Coronary artery (tissue), 2 donors: ENCODE measurements at regions not wholly inside any gene's neighbourhood (a gene's known extent, or its start where the extent isn't known, plus 50 kb on each side); places are given as distances from the start of the nearest gene placed in this dataset.
A peak's percentile ranks its signal among the peaks of the same experiment; 100 is the strongest.
"Not testable (repeated sequence)": the region's sequence is repeated elsewhere in the genome, so short reads cannot be mapped to it uniquely, and the experiment has no call there.

Experiments used
- DNase-seq: peaks from one replicate; pipeline ENCODE4 v3.0.0-alpha.2; 2017; ENCODE audit warnings: low spot score
- H3K27ac ChIP-seq, 2 donors: fragments of 200-600 bp; sonication (generic); one replicate each; pipeline ENCODE4 v1.5.1; 2016 to 2019
- H3K4me3 ChIP-seq: fragments of 200-600 bp; sonication (generic); 2 replicates; pipeline ENCODE4 v1.5.1; 2016; ENCODE audit warnings: mild to moderate bottlenecking, moderate library complexity
- CTCF ChIP-seq: fragments of 200-600 bp; sonication (generic); IDR thresholded peaks from one replicate; pipeline ENCODE4 v1.5.1; 2019; ENCODE audit warnings: antibody characterized with exemption

DNA sequence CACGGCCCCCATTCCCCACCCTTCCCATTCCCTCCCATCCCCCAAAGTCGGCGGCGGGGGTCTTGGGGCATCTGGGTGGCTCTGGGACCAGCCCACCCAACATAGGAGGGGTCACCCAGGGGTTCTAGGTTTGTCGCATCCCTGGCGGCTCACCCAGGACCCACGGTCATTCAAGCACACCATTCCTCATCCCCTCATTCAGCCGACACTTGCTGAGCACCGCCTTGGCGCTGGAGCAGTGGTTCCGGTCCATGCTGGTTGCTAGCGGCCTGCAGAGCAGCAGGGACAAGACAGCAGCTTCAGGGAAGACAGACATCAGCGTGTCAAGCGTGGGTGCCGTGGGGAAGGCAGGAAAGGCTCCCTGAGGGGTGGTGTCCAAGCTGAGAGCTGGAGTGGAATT is 50.5 kb upstream of the OTOS start:
- no peak for DNase-seq
- Histone ChIP-seq H3K27ac (no peak overlapping the region), H3K4me3 (no peak overlapping the region)
- no peak for TF ChIP-seq CTCF

GRCh38 chr2:240192661-240193060 is 52.2 kb upstream of the OTOS start:
- Histone ChIP-seq H3K27ac (no peak overlapping the region), H3K4me3 (no peak overlapping the region)
- no peak for TF ChIP-seq CTCF
- DNase-seq = no peak

- H3K4me3 ChIP-seq, DNase-seq, H3K27ac ChIP-seq: not testable (repeated sequence)
These were observed 53.9 kb upstream of the OTOS start for GRCh38 chr2:240194341-240194762.

DNA sequence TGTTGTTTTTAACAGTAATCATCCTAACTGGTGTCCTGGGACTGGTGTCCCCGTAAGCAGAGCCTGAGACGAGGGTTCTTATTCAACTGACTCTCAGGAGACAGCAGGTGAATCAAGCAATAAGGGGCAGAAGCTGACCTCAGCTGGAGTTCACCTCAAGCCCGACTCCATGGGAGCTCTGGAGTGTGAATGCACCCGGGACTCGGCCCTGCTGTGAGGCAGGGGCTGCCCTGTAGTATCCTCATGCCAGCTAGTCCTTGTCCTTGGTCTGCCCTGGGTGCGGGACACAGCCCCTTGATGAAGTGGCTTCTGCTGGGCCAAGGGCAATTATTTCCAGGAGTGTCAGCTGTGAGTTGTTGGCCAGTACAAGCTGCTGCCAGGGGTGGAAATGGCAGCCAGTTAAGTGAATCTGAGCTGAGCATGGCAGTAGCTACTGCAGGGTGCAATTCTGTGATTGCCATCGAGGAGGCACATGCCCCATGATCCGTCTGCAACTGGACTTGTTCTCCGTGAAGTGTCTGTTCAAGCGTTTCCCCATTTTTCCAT is 54.9 kb upstream of the OTOS start:
- no peak for DNase-seq

DNA sequence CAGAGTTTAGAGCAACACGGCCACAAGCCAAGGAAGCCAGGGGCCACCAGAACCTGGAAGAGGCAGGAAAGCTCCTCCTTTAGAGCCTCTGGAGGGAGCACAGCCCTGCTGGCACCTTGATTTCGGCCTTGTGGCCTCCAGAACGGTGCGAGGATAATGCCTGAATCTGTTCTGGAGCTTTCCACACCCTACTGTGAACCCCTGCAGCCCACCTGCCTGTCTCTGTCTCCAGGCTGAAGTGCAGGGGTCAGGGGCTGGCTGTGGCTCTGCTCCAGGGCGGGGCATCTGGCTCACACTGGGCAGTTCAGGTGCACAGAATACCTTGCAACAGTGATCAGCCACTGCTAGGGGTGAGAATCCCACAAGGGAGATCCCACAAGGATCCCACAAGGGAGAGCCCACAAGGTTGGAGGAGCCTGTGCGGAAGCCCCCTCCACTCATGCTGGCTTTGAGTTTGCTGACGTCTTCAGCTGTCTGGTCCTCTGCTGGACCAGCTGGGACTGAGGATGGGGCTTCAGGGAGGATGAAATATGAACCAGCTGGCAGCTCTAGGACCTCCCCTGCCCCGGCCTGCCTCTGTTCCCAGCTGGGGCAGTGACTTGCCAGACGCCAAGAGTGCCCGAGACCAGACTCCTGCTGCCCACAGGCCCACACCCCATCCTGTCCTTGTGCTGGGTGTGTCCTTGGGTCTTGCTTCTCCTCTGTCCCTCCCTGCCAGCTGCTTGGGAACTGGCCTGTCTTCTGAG is 56.4 kb upstream of the OTOS start:
- peak; percentile 50 for DNase-seq
- no peak for TF ChIP-seq CTCF

More for the DNA sequence above, 54.9 kb upstream of the OTOS start:
- Histone ChIP-seq H3K4me3 (no peak overlapping the region), H3K27ac (no peak overlapping the region)
- TF ChIP-seq CTCF = no peak

GRCh38 chr2:240197462-240198139 is 57.1 kb upstream of the OTOS start:
- TF ChIP-seq CTCF = no peak
- H3K4me3 ChIP-seq = no peak overlapping the region
- DNase-seq = peak; percentile 29
- H3K27ac ChIP-seq = no peak overlapping the region

More for the DNA sequence above, 56.4 kb upstream of the OTOS start:
- H3K27ac ChIP-seq = no peak overlapping the region
- H3K4me3 ChIP-seq = no peak overlapping the region

GRCh38 chr2:240198226-240198625 is 57.8 kb upstream of the OTOS start:
- Histone ChIP-seq H3K4me3 (no peak overlapping the region), H3K27ac (no peak overlapping the region)
- no peak for TF ChIP-seq CTCF
- no peak for DNase-seq
